OCI-LY3 (cell line): ENCODE measurements at regions not wholly inside any gene's neighbourhood (a gene's known extent, or its start where the extent isn't known, plus 50 kb on each side); places are given as distances from the start of the nearest gene placed in this dataset.

Source experiments
- CTCF ChIP-seq: fragments of 200-600, 300-600 bp; sonication (generic); IDR thresholded peaks from 2 replicates; pipeline ENCODE4 v1.5.1; 2014; ENCODE audit warnings: antibody characterized with exemption, low read length, low read depth
- EZH2phosphoT487 ChIP-seq: fragments of 200-600 bp; shearing (Covaris generic); IDR thresholded peaks from 2 replicates; pipeline ENCODE4 v1.6.1; 2018; ENCODE audit warnings: antibody characterized with exemption, mixed run types, low read depth

GRCh38 chr12:86711731-86712130 is 455.5 kb upstream of the MGAT4C start:
- TF ChIP-seq CTCF (no peak), EZH2phosphoT487 (no peak)
